HG02981 (cell line): ENCODE measurements at regions not wholly inside any gene's neighbourhood (a gene's known extent, or its start where the extent isn't known, plus 50 kb on each side); places are given as distances from the start of the nearest gene placed in this dataset.
"Not testable (repeated sequence)": the region's sequence is repeated elsewhere in the genome, so short reads cannot be mapped to it uniquely, and the experiment has no call there.

Experiments used
- ATAC-seq: cut with Tn5 transposase; IDR thresholded peaks from one replicate; pipeline ENCODE4 v1.9.1; 2021; ENCODE audit warnings: mild to moderate bottlenecking, moderate library complexity; ENCODE audit not compliant: unreplicated experiment

DNA sequence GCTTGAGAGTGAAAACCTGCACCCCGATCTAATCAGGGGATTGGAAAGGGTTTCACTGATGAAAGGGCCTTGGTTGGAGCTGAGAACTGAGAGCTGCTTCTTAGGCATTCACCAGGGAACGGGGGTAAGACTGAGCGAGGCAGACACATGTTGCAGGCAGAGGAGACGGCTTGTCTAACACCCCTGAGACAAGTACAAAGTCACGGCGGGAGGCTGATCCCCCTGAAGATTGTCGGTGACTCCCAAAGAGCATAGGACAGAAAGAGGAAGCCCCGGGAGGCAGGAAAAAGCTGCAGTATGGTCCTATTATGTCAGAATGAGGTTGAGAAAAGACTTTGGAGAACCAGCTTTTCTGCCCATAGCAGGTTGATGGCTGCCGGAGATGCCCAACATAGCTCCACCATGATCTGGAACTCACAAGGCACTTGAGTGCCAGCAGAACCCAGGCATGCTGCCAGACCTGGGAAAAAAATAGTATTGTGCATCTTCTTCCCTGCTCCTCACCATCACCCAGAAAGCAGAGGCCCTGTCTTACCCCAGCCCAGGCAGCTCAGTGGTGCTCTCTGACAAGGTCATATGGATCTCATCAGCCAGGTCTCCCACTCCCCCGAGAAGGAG lies 463.9 kb upstream of the PROX1 start:
- ATAC-seq, result no peak

DNA sequence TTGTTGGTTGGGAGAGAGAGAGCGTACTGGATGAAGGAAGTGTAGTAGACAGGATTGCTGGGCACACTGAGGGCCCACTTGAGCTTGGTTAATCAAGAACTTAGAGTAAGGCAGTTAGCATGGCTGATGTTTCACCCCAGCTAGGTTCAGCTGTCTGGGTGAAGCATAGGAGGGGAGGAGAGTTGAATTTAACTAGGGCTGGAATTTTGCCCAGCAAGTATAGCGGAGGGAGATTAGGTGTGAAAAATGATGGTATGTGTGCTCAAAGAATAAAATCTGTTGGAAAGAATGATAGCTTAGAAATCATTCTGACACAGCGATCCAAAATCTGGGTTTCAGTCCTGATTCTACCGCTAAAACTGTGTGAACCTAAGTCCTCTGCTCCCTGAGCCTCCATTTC lies 461.5 kb upstream of the PROX1 start:
- ATAC-seq, result no peak

DNA sequence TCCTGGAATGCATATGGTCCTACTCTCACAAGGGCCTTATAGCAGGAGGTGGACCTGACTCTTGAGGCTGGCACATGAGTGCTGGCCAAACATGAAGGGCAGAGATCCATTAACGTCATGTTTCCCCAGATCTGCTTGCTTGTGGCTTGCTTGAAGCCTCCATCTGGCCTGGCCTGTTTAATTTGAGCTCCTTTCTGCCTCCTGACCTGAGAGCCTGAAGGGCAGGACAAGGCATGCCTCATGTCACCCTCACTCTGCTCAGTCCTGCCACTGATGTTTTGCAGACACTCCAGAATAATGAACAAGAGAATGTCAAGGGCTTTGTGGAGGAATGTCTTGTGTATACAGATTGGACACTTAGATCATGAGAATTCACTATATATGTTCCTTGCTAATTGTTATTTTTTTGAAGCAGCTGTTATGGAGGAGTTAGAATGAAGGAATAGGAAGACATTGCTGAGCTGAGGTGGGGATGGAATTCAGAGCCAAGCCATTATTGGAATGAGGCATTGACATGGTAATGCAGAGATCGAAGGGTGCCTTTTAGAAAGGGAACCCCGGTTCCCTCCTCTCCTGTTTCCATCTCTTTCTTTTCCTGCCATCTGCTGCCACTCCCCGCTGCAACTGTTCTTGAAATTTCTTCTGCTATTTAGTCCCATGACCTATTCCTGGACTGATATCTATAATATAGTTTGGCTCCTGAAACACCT lies 457.0 kb upstream of the PROX1 start:
- ATAC-seq, result no peak

DNA sequence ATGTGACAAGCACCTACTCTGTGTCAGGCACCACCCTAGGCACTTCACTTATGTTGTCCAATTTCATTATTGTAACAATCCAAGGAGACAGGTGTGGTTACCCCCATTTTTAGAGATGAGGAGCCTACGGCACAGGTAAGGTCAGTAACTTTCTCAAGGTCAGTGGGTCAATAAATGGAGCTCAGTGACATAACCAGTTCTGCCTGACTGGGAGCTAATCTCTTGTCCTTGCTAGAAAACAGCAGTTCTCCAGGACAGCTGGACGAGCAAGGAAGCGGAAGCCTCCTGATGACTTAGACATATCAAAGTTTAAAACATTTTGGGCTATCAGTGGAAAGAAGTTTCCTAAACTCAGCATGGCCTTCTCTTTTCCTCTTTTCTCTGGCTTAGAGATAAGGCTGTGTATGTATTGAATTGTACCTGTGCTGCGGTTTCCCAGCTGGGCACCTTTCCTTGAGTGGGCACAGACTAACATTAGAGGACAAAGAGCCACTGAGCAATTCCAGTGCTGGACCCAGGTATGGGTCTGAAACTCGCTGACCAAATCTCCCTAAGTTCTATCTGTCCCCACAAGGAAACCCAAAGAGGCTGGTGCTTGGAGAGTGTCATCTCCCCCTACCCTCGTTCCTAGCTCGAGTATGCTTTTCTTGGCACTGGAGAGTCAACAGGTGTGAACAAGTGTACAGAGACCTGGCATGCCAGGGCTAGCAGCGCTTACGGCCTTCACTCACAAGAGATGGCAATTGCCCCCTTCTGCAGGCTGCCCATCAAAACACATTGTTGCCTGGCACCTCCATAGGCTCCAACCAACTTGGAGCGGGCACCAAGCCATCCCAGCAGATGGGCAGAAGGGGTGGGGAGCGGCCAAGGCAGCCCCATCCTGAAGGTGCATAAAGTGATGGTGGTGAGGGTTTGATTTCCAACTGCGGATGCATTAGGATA lies 456.1 kb upstream of the PROX1 start:
- no peak for ATAC-seq

DNA sequence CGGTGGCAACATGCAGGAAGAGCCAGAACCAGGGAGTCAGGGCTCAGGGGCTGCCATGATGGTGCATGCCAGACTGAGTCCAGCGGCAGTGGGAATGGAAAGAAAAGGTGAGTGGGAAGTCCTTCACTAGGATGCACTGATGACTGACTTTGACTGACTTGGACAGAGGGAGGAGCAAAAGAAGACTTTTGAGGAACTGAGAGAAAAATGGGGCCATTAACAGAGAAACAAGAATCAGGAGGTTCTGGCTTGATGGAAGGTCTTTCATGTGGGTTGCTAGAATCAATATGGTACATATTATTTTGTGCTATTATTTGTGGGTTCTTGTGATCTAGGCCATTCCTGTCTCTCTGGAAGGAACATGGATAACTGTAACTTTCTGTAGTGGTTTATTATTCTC lies 454.6 kb upstream of the PROX1 start:
- ATAC-seq, result no peak

DNA sequence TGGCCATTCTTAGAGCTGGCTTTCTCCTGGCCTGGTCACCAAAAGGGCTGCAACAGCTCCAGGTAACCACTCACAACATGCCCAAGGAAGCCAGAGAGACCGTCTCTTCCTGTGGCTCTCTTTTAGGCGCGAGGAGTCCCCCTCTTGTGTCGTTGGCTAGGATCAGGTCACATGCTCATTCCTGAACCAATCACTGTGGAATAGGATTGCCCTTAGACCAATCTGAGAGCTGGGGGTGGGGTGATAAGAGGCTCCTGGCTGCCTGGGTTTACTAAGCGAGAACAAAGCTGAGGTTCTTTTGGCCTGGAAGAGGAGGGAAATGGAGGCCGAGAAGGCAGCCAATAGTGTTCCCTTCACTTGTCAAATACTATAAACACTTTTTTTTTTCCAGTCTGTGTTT lies 452.1 kb upstream of the PROX1 start:
- ATAC-seq, result no peak

DNA sequence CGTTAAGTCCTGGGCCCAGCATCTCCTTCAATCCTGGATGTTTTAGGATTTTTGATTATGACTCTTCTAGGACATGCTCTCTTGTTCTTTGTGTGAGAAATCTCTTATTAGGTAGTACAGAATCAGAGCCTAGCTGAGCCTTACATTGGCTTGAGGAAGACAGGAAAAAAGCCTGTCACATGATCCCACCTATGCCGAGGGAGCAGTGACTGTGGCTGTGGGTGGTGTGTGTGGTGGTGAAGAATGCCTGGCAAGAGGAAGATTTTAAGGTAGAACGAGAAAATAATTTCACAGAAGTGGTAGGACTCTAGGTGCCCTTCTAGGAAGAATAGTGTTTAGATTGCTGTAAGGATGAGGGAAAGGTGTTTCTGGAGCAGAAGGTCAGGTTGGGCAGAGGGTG lies 449.5 kb upstream of the PROX1 start:
- ATAC-seq, result no peak

DNA sequence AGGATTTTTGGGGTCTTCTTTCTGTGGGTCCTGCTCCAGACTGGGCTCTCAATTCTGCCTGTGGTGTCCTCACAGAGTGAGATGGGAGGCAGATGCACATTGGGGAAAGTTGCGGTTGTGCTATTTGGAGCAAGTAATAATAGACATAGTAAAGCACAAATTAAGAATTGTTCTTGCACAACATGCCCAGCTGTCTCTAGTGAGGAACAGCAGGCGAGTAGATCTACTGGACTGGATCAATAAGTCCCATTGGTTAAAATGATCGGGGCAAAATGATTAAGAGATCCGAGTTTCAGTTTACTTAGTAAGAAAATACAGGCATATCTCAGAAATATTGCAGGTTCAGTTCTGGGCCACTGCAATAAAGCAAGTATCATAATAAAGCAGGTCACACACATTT lies 448.3 kb upstream of the PROX1 start:
- no peak for ATAC-seq

DNA sequence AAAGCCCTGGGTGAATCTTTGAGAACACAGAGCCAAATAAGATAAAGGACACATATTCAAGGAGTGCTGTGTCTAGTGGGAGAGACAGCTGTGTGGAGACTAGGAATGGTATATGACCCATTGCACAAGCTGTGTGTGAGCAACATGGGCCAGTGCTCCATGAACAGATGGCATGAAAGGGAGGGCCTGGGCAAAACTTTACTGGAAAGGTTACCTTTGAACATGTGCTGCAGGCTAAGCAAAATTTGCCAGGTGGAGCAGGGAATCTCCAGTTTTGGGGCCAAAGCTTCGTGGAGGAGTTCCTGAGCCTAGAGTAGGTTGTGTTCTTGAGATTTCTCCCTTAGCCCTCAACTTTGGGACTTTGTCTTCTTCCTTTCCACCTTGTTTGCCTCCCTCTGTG lies 446.1 kb upstream of the PROX1 start:
- no peak for ATAC-seq

DNA sequence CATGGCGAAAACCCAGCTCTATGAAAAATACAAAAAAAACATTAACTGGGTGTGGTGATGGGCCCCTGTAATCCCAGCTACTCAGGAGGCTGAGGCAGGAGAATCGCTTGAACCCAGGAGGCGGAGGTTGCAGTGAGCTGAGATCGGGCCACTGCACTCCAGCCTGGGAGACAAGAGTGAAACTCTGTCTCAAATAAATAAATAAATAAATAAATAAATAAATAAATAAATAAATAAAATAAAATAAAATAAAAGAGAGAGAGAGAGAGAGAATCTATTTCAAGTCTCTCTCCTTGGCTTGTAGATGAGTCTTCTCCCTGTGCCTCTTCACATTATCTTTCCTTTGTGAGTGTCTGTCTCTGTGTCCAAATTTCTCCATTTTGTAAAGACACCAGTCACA lies 442.6 kb upstream of the PROX1 start:
- ATAC-seq, result not testable (repeated sequence)

DNA sequence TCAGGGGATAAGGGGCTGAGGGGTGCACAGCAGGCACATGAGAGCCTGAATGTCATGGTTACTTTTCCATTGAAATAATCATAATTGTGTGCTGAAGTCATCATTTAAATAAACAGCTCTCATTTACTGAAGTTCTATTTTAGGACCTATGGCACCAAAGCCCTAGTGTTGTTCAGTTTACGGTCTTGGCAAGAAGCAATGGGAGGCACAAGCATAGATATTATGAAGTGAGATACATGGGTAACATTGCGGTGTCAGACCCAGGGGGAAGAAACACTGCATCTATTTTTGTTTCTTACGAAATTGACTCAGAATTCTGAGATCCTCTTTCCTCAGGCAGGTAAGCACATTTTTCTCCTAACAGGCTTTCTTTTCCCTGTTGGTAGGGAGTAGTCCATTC lies 437.8 kb upstream of the PROX1 start:
- no peak for ATAC-seq

DNA sequence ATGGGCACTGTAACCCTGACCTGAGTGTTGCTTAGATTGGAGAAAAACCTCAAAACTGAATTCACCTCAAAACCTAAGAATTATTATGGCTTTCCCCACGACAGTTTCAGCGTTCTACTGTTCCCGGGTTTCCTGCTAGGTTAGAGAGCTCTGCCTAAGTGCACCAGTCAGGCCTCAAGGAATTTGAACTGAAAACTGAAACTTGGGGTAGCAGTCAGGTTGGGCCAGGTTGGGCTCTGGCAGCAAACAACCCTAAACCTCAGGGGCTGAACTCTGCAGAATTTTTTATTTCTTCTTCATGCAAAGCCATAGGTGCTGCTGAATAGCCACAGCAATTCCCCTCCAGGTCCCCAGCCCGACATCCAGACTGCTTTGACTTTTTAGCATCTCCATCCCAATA lies 437.0 kb upstream of the PROX1 start:
- no peak for ATAC-seq

DNA sequence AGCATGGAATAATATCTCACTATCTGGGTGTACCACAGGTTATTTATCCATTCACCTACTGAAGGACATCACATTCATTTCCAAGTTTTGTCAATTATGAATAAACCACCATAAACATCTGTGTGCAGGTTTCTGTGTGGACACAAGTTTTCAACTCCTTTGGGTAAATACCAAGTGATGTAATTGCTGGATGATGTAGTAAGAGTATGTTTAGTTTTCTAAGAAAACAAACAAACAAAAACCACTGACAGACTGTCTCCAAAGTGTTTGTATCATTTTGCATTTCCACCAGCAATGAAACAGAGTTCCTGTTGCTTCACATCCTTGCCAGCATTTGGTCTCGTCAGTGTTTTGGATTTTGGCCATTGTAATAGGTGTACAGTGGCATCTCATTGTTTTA lies 435.7 kb upstream of the PROX1 start:
- ATAC-seq, result no peak

DNA sequence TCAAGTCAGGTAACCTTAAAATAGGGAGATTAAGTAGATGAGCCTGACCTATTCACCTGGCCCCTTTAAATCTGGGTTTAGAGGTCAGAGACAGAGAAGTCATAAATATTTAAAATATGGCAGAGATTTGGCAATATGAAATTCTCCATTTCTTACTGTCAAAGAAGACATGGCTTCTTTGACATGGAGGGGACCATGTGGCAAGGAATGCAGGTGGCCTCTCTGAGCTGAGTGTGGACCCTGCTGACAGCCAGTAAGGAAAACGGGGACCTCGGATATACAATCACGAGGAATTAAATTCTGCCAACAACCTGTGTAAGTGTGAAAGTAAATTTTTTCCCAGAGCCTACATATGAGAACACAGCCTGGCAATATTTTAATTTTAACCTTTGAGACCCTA lies 427.5 kb upstream of the PROX1 start:
- ATAC-seq, result no peak

DNA sequence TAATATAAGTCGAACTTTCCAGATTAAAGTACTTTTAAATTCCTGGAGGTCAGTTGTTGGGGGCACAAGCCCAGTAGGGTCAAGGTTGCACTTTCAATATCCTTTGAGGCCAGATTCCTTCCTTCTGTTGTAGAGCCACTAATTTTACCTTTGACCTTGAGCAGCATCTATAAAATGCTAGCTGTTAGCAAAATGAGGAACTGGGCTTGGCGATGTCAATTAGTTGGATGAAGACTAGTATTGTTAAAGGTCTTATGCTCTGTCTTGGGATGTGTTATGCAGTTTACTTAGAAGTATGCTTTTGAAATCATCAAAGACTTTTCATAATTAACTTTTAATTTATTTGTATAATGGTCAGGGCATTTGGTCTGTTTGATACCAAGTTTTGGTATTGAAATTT lies 425.9 kb upstream of the PROX1 start:
- ATAC-seq, result no peak

DNA sequence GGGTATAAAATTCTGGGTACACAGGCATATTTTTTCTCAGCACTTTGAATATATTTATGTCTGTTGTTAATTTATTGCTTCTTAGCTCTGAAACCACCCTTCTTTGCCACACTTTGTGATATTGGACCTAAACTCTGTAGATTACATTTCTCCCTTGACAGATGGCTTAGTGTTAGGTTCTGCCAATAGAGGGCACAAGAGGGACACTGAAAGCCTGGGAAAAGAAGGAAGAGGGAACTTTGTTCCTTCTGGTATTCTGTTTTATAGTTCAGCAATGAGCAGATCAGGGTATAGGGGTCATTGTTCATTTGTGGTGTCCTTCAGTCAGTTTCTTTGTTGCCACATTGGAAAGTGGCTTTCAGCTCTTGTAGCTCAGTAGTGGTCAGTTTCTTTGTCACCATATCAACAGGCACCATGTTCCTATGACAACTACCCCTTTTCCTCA lies 423.5 kb upstream of the PROX1 start:
- no peak for ATAC-seq

DNA sequence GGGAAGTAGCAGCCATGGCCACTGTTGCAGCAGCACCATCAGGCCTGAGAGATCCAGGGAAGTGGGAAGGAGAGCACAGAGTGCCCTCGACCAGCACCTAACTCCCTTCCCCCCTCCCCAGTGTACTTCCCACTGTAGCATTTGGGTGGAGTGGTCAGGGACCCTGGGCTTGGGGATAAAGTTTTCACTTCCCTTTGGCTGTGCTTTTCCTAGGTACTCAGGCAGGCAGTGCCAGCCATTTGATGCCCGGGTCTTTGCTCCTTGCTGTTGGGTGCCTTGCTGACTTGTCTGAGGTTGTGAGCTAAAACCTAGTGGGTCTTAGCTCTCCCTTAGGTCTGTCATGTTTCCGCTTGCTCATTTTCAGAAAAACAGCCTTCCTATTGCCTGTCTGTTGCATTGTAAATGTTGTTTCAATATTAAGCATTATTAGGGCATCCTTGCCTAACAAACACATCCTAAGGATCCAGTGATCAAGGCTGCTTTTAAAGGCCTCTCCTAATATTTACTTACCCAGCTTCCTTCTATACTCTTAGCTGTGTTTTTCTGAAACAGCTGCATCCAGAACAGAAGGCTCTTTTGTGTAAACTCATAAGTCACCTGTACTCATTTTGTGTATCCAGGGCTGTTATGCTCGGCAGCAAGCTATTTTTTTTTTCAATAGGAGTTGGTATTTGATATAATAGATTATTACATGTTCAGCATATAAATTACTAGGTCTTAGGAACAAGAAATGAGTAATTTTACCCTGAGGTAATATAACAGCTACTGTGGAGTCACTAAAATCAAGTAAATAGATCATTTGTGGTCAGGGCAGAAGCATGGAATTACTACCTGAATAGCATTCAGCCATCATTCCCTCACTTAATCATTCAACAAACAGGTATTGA lies 418.6 kb upstream of the PROX1 start:
- no peak for ATAC-seq

DNA sequence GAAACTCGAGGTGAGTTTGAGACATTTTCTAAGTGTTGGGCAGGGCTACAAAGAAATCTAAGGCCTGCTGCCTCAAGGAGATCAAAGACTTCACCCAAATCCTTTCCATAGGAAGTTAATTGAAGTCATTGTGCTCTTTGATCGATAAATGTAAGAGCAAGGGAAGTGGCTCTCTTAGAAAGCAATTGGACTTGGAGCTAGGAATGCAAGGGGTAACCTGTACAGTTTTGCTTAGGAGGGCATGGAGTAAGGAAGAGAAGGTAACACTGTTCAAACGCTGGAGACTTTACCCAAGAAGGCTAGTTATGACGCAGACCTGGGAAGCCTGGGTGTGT lies 418.0 kb upstream of the PROX1 start:
- ATAC-seq, result no peak

DNA sequence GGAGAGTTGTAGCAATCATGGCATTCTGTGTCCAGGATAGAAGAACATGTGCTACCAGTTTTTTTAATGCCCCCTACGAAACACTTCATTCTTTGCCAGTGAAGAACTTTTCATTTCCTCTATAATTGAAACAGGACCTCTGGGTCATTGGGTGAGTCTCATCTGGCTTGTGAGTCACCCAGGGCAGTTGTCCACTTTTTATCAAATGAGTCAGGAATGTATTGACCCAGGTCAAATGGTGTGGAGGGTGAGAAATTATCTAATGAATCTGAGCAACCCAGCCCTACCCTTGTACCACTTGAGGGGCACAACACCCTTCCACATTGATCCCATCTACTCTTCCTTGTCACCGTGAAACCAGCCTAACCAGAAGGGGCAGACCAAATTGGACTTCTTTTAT lies 417.3 kb upstream of the PROX1 start:
- no peak for ATAC-seq

DNA sequence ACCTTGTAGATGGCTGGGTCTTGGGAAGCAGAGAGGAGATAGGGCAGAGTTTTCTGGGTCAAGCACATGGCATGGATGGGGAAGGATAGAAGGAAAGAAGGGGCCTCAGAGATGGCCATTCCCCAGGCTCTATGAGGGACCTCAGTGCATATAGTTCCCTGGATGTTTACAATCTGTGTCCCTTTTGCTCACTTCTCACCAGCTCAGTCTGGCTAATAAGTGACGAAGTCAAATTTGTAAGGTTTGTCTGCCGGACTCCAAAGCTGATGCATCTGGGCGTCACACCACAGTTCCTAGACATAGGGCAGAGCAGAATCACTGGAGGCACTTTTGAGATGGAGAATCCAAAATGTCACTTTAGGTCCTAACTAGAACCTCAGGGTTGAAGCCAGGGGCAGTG lies 416.4 kb upstream of the PROX1 start:
- no peak for ATAC-seq

DNA sequence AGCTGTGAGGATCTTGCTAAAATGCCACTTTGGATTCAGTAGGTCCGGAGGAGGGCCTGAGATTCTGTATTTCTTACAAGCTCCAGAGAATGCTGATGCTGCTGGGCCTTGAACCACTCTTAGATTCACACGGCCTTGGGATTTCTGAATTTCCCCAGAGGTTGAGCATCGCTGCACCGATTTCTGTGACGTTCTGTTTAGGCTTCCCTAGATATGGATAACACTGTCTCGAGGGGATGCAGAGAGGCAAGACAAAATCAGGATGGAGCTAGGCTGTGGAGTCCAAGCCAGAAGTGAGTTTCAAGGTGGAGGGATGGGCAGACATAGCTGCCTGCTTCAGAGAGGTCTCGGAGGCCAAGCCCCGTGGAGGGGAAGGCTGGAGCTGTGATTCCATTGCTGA lies 415.9 kb upstream of the PROX1 start:
- ATAC-seq, result no peak
